HG03060 (cell line): ENCODE measurements at regions not wholly inside any gene's neighbourhood (a gene's known extent, or its start where the extent isn't known, plus 50 kb on each side); places are given as distances from the start of the nearest gene placed in this dataset.

ENCODE experiments used
- ATAC-seq: cut with Tn5 transposase; IDR thresholded peaks from one replicate; pipeline ENCODE4 v1.9.1; 2021; ENCODE audit warnings: low read depth, moderate number of reproducible peaks; ENCODE audit not compliant: unreplicated experiment

DNA sequence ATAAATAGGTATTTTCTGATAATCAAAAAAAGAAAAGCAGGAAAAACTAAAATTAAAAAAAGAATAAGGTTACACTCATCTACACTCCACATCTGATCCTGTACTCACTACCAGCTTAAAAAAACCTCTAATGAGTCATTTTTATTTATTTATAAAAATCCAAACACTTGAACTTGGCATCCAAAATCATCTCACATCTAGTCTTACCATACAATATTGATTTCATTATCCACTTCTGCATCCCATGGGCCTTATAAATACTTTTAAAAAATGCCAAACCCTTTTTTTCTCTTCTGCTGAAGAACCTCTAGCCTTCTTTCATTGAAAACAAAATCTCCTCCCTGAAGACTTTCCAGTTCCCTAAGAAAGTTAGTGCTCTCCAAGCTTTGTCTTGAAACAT lies 109.7 kb downstream of the TMTC3 start:
- ATAC-seq, result no peak

DNA sequence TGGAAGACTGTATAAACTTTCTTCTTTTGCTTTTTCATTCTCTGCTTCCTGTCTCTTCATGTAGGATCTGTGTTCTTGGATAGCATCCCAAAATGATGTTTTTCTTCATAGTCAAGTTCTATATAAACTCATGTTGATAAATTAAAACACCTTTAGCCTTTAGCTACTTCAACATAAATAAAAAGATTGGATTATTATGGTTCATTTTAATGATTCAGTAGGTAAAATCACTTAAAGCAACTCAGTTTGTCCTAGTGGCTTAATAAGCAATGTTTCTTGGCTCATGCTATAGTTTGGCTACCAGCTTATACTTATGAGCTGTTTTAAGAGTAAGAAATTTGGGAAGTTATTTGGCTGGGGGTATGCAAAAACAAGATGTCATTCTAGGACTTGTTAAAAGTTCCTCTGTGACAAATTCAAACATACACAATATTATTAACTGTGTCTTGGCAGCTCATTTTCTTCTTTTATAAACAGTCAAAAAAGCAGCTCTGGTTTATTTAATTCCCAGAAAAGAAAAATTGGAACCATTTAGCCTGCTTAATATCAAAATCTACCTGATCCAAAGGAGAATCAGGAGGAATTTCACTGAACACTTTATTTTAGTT lies 111.4 kb downstream of the TMTC3 start:
- no peak for ATAC-seq

DNA sequence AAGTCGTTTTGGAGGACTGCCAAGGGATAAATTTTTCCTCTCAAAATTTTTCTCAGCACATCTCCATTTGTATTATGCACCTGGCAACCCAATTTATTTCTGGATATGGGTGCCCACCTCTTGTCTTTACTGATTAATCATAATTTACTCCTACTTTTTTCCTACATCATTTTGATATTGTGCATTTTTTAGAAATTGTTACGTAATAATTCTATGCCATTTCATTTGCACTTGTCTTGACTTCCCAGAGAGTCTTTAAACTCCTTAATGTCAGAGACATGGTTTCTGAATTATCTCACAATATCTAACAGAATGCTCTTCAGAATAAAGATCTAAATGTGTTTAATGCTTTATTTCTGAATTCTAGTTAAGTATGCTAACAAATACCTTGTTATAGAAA lies 113.1 kb downstream of the TMTC3 start:
- no peak for ATAC-seq

DNA sequence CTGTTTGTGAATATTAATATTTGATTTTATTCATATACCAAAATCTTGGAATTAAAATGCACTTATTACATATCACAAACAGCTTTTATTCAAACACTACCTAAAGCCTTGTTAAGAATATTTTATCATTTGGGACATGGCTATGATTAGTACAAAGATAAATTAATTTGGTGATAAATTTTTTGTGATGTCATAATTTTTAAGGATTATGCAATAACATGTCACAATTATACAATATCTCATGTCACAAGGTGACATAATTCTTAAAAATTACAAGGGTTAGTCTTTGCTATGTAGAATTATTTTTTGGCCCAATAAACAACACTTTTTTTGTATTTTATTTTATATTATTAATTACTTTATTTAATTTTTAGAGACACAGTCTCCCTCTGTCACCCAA lies 113.7 kb downstream of the TMTC3 start:
- no peak for ATAC-seq

DNA sequence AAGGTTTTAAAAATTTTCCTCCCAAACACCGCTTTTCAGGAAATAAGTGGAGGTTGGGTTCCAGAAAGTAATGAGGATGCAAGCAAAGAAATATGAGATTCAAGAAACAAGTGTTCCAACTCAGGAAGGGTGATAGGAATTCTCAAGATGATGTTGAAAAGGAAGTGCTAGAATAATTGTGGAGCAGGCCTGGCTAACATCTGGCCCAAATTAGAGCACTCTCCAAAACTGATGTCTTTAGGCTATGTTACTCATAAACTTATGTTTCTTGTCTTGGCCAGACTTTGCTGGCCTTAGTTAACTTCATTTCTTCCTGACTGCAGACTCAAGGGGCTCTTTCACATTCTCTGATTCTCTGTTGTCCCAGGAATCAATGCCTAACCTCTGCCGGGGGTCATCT lies 116.3 kb downstream of the TMTC3 start:
- ATAC-seq, result no peak

DNA sequence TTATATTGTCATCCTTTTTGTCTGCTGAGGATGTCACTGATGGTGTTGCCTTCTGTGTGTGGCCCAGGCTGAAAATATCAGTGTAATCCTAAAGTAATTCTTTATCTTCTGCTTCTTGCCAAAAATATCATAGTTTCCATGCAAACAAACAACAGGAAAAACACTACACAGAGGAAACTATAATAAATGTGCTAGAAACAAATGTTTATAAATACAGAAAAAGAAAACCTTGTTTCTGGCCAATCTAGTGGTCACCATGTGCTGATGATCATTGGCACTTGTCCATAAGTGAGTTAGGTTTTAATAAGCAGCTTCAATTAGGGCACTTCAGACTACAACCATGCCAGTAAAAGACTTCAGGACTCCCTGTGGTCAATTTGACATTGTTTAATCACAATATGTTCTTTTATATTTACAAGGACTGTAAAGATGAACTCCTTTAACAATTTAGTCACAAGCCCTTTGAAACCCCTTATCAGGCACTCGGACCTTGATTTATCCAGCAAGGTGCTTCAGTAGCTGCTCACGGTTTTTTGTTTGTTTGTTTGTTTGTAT lies 124.8 kb downstream of the TMTC3 start:
- no peak for ATAC-seq

DNA sequence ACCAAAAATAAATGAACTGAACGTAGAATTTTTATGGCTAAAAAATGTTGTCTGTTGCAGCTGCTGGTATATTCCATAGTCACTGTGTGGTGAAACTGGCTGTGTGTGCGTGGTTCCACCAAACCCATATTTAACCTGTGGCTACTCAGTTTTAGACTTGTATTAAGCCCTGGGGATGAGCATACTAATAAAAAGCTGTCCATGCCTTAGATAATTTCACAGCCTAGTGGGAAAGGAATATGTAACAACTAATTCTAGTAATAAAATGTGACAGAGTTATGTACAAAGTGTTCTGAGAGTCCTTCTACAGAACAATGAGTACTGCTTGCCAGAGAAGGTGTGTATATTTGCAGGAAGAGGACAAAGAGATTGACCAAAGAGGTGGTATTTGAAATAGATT lies 125.5 kb downstream of the TMTC3 start:
- no peak for ATAC-seq

DNA sequence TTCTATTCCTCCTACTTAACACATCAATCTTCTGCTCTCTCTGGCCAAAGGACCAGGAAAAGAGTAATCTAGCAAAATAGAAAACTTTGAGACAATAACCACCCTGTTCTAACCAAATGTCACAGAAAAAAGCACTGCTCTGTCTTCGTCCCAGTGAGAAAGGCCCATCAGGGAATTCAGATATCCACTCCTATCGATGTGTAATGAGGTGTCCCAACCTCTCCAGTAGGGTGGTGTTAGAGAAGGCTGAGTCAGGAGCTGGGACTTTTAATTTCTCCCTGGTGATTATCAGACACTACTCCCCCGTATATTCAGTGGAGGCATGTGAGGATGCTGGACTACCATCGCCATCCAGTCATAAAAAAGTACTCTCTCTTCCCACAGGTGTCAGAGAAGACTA lies 130.3 kb downstream of the TMTC3 start:
- ATAC-seq, result no peak

DNA sequence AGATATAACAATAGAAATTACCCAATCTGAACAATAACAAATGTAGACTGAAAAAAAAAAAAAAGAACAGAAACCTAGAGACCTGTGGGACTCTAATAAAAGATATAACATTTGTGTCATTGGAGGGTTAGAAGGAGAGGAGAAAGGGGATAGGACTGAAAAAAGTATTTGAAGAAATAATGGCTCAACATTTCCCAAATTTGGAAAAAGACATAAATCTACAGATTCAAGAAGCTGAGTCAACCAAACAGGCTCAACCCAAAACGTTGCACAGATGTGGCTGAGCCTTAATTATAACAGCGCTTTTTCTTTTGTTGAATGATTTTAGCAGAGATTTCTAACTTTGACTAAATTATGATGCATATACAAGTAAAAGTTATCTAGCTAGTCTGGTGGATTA lies 131.3 kb downstream of the TMTC3 start:
- no peak for ATAC-seq

DNA sequence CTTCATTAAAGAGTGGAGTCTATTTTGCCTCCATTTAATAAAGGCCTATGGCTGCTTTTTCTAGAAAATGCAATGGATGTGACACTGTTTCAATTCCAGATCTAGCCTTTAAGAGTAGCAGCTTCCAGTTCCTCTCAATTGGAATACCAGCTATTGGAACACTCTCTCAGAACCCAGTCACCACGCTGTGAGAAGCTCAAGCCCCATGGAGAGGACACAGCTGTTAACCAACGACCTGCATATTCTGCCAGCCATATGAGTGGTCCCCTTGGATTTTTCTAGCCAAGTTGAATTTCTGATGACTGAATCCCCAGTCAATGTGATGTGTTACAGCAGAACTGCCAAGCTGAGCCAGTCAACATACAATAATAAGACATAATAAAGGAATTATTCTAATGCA lies 131.8 kb downstream of the TMTC3 start:
- ATAC-seq, result no peak

DNA sequence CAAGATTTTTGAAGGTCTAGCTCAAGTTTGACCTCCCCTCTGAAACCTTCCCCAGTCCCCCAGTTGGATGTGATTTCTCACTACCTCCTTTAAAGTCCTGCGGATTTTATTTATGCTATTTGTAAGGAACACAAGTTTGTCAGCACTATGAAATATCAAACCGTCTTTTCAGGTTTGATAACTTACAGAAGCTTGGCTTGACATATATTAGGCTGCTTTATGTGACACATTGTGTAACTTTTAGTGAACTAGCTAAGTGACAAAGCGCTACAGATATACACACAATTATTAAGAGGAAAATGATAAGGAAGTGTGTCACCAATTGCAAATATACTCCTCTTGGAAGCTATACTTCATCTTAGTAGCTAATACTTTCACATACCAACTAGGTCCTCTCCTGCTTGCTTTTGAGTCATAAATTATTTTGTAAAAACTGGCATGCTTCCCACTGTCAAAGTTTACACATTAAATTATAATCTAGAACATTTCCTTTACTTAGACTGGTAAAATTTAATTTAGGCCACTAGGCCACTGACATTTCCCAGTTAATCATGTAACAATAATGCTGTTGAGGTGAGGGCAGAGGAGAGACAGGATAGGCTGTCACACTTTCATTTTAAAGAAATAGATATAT lies 149.5 kb downstream of the TMTC3 start:
- ATAC-seq, result no peak

DNA sequence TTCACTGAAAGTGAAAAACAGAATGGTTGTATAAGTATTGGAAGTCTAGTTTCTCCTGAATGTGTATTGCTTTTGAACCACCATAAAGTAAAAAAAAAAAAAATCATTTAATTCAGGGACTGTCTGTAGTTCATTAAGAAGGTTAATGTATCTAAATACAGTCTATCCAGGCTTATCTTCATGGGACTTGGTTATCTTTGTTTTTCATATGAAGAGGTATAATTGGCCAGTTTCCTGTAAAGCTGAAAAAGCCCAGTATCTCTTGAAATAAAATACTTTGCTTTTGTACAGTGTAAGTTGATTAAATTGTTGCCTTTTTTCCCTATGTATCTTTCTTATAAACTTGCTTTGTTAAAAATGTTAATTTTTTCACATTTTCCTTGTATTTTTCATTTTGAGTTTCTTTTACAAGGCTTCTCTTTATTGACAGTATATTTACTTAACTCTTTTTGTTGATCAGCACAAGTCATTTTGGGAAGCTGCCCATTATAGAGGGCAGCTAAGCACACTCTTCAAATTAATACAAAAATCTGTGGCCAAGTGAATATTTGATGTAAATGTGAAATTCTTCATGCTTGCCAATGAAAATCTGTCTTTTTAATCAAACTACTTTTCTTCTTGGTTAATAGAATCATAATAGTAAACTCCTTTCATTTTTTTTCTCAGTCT lies 156.0 kb downstream of the TMTC3 start:
- ATAC-seq, result no peak

DNA sequence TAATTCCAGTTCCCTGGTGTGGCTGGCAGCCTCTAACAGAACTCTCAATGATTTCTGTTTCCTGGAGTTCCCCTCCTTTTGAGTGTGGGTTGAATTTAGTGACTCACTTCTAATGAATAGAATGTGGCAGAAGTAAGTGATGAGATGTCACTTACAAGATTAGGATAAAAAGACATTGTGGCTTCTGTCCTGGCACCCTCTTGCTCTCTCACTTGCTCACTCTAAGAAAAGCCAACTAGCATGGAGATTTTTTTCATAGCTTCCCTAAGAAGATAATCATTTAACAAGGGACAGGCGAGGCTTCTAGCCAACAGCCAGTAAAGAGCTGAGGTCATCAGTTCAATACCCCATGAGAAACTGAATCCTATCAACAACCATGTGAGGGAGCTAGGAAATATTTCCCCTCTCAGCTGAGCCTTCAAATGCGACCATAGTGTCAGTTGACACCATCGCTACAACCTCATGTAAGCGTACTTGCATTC lies 156.7 kb downstream of the TMTC3 start:
- ATAC-seq, result no peak

DNA sequence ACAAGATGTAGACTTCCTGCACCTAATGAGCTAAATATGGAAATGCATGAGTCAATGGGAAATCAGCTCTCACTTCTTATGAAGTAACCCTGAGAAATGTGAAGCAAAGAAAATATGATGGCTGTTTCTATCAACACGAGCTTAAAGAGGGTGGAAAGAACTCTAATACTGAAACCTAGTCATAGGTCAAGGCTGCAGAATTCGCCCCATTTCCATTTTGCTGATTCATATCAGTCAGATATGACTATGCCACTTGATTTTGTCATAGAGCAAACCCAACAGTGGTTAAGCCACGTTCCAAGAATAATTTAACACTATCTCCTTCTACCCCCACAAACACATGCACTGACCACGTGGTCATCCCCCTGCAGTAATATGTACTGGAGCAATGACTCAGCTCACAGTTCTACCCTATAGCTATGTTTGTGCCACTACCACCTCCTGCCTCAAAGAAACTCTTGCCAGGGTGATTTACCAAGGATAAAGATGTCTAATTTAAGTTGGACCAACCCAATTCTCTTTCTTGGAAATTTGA lies 157.5 kb downstream of the TMTC3 start:
- peak; percentile 97 for ATAC-seq

DNA sequence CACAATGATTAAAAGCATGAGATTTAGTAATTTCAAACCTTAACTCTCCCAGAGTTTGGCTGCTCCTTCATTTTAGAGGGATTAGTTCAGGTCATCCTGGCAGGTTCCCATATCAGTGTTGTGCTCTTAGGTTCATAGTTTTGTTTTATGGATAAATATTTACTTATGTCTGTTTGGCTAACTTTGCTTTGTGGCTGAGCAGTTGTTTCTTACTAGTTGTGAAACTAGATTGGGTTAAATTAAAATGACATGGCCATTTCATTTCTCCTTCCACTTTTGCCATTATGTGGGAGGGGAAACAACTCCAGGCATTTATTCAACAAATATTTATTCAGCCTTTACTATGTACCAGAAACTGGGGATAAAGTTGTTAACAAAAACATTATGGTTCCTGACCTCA lies 158.8 kb downstream of the TMTC3 start:
- no peak for ATAC-seq

DNA sequence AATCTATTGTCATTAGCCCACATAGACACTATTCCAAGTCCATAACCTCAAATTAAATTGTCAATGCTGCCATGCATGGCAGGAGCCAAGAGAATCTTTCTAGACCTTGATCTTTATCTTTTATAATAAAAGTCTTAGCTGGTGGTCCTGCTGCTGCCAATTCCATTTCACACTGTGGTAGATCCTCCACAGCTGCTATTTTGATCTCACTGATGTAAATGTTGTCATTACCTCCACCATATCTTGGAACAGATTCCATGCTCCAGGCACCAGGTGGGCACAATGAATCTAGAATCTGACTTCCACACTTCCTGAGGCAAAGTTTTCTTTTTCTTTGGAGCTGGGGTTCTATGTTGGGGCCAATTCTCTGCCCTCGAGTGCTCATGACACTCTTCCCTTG lies 161.2 kb downstream of the TMTC3 start:
- ATAC-seq, result no peak

DNA sequence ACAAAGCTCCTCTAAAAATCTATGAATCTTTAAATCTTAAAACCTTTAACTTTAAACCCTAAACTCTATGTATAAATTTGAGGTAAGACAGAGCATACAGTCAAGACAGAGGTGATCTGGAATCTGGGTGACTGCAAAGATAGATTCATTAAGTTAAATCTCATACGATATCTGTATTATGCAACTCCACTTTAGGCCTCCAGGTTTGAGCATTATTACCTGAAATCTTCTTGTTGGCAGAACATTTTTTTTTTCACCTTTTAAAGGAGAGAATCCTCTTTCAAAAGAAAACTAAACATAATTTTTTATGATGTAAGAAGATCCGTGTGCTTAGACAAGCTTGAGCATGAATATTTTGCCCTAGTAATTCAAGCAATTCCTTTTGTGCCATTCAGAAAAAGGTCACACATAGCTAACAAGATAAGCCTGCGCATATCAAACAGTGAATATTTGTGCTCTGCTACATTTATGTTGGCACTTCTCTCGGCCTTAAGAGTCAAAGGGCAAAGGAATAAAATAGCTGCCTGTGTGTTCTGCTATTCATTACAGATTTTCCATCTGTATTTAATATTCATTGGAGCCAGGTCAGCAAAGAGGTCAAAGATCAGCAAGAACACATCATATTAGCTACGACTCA lies 163.3 kb downstream of the TMTC3 start:
- ATAC-seq, result no peak

DNA sequence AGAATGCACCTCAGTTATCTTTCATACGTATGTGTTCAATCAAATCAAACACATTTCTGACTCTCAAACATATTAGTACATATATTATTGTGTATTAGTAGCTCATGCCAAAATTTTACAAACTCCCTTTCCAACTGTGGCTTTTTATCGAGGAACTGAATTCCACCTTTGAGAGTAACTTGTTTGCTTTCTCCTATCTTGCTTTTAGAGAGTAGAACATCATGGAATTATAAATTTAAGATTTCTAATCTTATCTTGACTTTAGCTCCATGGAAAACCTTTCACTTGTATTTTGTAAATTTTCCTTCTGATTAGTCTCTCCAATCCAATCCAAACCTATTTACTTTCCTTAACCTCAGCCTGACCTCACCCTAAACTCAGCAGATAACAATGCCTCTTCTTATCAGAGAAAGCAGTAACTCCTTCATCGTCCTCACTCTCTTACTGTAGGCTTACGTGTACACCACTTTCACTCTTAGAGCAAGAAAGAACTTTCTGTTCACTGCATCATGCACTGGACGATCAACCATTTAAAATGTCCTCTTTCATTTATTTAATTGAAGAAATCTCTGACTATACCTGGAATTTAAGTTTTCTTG lies 164.5 kb downstream of the TMTC3 start:
- ATAC-seq, result no peak

DNA sequence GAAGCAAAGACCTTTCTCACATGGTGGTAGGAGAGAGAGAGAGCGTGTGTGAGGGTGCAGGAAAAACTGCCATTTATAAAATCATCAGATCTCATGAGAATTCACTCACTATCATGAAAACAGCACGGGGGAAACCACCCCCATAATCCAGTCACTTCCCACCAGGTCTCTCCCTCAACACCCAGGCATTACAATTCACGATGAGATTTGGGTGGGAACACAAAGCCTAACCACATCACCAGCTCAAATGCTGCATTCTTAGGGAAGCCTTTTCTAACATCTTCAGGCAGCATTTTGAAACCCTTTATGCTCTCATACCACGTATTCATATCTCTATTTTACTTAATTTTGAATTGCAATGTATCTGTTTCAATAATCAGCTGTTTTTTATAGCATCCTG lies 165.9 kb downstream of the TMTC3 start:
- ATAC-seq, result no peak

DNA sequence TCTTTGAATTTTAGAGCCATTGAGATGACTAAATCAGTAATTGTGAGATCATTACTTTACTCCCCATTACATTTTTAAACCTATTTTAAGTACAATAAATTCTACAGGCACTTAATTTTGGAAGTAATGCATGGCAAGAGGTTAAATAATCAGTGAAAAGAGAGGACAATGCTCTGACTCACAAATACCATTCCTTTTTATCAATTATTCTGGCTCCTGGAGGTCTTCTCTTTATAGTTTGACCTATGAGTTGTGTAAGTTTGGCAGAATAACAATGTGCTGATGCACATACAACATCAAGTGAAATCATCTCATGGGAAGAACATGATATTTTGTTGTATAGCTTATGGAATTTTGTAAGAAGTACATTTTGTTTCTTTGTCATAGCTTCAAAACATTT lies 166.7 kb downstream of the TMTC3 start:
- no peak for ATAC-seq

DNA sequence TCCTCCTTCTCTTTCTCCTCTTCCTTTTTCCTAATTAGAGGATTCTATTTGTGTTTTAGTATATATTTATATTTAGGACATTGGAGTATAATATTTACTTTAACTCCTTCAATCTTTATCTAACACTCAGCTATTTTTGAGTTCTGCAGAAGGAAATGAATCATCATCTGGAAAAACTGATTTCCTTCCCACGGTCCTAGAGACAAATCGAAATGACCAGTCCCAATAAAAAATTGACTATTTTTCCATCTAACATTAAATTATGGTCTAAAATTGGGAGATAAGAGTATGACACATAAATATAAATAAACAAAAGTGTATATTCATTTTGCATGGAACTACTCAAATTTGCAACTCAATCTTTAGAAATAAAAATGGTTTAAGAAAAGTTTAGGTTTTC lies 167.4 kb downstream of the TMTC3 start:
- no peak for ATAC-seq
